Activated CD8-positive, alpha-beta T cell treated with anti-CD3 and anti-CD28 coated beads, Interleukin-2, amount 10 ng/mL, durations not matched to agents 7 days and 5 days (primary cell): ENCODE measurements at regions not wholly inside any gene's neighbourhood (a gene's known extent, or its start where the extent isn't known, plus 50 kb on each side); places are given as distances from the start of the nearest gene placed in this dataset.

Experiments
- ATAC-seq: fragments of 150-1000 bp; cut with Tn5 transposase; one replicate; pipeline ENCODE4 v1.10.0; 2021; ENCODE audit warnings: moderate library complexity
- CTCF ChIA-PET: fragments of 350-600 bp; sonication (Branson Sonifier 250); formaldehyde crosslinking; loops from one replicate; lab custom pipeline; 2021; ENCODE audit warnings: antibody characterized with exemption; lab: Charles Lee
- POLR2A ChIA-PET: fragments of 350-600 bp; sonication (Branson Sonifier 250); formaldehyde crosslinking; loops from one replicate; lab custom pipeline; 2021; ENCODE audit warnings: antibody characterized with exemption; lab: Charles Lee
- DNase-seq: peaks from one replicate; pipeline ENCODE4 v3.0.0-alpha.2; 2020
- H3K27ac Mint-ChIP-seq: one replicate; pipeline ENCODE4 v1.8.0; 2021; ENCODE audit warnings: mild to moderate bottlenecking, mixed read lengths
- H3K27me3 Mint-ChIP-seq: one replicate; pipeline ENCODE4 v1.8.0; 2021; ENCODE audit warnings: low read depth, mixed read lengths
- H3K36me3 Mint-ChIP-seq: one replicate; pipeline ENCODE4 v1.8.0; 2021; ENCODE audit warnings: low read depth, mixed read lengths
- H3K4me1 Mint-ChIP-seq: one replicate; pipeline ENCODE4 v1.8.0; 2021; ENCODE audit warnings: low read depth, mixed read lengths
- H3K4me3 Mint-ChIP-seq: one replicate; pipeline ENCODE4 v1.8.0; 2021; ENCODE audit warnings: mild to moderate bottlenecking, mixed read lengths
- H3K9me3 Mint-ChIP-seq: one replicate; pipeline ENCODE4 v1.8.0; 2022; ENCODE audit warnings: mixed read lengths; ENCODE audit not compliant: insufficient read depth

- CTCF ChIA-PET: interaction anchor here (0.7 kb wide), 1 partner anchor 27 kb away, joined by 3 read pairs; no protein-coding TSS in a partner anchor
- POLR2A ChIA-PET: interaction anchor here (0.6 kb wide), 1 partner anchor 16 kb away, joined by 4 read pairs; no protein-coding TSS in a partner anchor
- no peak overlapping the region for H3K4me3 Mint-ChIP-seq
- H3K27ac Mint-ChIP-seq: no peak overlapping the region
- peaks cover 6% of the 10 kb centered on the region for H3K27me3 Mint-ChIP-seq
- H3K4me1 Mint-ChIP-seq: no peaks in the 10 kb centered on the region
- no peak for DNase-seq
- no peak for ATAC-seq
- no peaks in the 10 kb centered on the region for H3K36me3 Mint-ChIP-seq
- peaks cover 4% of the 10 kb centered on the region for H3K9me3 Mint-ChIP-seq
Observed at GRCh38 chr12:46043972-46044520, 53.7 kb upstream of the SCAF11 start.
